Eye (tissue), 1 donor: ENCODE measurements at regions not wholly inside any gene's neighbourhood (a gene's known extent, or its start where the extent isn't known, plus 50 kb on each side); places are given as distances from the start of the nearest gene placed in this dataset.
"Not testable (repeated sequence)": the region's sequence is repeated elsewhere in the genome, so short reads cannot be mapped to it uniquely, and the experiment has no call there.

Source experiments
- DNase-seq: peaks from one replicate; pipeline ENCODE4 v3.0.0-alpha.2; 2015

DNA sequence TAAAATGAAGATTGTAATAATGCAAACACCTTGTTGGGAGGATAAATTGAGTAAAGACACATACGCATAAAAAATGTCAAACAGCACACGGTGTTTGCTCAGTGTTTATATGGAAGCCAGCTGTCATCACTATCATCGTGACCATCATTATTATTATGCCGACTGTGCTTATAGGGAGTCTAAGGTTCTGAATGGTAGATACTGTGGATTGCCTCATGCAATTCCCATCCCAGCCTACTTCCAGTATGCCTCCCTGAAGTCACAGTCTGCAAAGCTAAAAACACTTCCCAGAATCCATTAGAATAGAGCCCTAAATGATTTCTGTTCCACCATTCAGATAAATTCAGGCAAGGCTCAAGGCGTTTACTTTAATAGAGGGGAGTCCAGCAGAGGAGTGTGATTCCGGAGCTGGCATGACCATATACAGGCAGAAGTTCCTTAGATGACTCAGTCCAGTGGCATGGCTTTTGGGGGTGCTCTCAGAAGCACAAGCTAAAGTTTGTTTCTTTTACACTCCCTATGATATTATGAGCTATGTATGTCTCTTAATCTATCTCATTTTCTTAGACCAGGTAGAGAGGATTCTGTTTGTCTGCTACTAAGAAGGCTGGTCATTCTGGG lies 148.7 kb downstream of the MEX3B start:
- no peak for DNase-seq

DNA sequence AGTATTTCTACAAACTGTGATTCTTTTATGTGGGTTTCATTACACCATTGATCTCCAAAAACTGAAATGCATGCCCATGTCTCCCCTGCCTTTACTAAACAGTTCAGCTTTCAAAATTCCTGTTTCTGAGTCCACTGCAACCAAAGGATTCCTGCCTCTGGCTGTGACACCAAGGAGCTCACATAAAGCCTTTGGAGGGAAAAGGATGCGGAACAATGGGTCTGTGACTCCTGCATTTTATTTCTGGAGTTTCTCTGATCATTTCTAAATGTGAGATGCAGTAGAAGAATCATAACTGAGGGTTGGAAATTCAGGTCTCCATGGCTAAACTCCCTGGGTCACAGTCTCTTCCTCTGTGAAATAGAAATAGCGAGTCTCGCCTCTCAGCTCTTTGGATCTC lies 149.5 kb downstream of the MEX3B start:
- no peak for DNase-seq

DNA sequence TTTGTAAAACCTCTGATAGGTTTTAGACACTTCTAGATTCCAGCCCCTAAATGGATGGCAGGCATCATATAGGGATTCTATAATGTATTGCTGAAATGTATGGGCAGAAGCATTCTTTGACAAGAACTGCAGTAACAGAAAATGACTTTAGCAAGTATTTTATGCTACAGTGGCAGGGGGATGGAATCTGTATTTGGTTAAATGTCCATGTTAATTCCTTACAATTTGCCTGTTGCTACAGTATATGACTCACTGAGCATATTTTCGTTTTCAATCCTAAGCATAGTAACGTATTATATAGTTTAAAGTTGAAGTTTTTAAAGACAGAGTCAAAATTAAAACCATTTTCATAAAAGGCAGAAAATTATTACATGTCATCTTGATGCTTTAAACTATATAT lies 150.1 kb downstream of the MEX3B start:
- DNase-seq = no peak

DNA sequence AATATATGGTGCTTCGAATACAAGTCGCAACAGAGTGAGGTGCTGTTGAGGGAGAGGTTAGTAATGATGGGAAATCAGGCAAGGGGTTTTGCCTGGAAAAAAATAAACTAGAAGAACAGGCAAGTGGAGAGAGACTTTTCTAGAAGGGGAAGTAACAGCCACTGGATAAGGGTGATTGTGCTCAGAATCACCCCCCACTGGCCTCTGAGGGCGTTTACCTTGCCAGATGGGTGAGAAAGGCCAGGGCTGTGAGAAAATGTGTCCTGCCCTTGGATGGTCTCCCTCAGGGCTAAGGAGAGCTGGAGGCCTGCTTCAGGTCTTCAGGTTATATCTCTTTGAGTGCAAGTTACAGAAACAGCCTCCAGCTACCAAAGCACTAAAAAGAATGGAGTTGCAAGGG lies 151.8 kb downstream of the MEX3B start:
- DNase-seq = no peak

DNA sequence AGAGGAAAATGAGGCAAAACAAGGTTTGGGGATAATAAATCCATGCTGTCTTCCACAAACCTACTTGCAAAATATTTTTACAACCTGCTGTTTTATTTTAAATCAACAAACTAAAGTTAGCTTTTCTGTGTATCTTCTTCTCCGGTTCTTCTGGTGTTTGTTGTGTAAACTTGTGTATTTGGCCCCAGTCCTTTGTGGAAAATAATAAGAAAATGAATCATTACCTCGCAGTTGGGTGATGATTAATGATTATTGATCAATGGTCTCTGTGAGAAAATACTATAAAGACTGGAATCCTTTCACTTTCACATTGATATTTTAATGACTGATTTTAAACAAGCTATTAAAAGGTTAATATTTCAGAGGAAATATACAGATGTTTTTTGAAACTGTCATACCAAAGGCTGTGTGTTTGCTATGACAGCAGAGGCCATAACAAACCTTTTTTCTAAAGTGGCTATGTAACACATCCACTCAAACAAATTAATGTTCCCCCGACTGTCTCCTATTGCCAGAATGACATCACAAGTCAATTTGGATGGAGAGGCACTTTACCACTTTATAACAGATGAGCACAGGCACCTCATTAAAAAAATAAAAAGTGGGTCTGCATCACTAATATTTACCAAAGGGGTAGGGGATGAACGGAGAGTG lies 152.5 kb downstream of the MEX3B start:
- DNase-seq = peak; percentile 50

DNA sequence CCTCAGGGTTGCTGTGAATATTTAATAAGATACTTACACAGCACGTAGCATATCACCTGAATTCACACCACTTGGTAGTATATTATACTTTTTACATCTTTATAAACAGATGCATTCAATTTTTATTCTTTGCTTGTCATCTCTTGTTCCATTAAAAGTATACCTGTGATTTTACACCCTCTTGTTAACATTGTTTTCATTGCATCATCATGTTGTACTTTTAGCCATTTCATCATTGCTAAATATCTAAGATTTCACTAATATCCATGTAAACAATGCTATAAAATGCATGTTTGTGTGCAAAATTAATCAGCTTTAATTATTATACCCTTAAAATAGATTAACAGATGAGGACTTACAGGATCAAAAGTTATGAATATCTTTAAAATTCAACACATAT lies 155.3 kb downstream of the MEX3B start:
- DNase-seq = no peak

DNA sequence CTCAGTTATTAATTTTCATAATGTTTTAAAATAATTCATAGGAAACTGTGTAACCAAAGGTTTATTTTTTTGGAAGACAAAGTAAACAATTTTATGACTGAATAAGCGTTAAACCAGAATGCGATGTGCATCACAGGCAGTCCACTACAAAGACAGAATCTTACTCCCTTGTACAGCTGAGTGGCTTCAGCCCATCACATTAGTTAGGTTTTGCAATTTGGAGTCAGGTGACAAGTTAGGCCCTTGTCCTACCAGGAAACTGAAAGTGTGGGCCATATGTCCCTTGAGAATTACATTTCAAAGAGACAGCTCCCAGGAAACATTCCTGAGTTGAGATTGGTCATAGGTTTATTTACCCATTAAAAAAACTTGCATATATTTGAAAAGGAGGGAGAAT lies 156.3 kb downstream of the MEX3B start:
- DNase-seq = no peak

DNA sequence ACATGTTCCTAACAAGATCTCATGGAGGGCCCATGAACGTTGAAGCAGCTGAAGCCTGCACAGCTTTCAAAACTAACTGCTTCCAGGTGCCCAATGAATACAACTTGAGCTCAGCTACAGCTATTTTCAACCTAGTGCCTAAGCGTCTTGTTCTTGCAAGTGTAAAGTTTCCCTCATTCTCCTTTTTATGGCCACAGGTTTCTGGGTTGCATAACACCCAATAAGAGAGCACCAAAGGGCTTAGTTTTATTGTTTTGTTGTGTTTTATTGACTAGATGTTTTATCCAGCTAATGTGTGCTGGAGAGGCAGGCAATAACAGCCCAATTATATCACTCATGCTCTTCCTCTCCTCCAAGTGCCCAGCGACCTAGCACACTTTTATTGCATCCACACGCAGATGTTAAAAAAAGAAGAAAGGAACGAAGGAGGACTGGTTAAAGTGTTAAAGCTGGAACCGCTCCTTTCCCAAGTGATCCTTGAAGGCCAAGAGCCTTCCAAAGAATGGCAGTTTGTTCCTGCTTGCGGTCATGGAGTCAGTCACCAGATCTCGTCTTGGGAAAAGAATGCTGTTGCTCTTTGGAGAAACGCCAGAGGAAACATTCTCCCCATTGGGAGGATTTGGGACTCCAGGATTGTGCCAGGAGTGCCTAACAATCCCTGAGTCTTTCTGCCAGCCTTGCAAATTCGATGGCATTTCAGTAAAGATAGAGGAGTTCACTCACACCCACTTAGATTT lies 156.9 kb downstream of the MEX3B start:
- no peak for DNase-seq

DNA sequence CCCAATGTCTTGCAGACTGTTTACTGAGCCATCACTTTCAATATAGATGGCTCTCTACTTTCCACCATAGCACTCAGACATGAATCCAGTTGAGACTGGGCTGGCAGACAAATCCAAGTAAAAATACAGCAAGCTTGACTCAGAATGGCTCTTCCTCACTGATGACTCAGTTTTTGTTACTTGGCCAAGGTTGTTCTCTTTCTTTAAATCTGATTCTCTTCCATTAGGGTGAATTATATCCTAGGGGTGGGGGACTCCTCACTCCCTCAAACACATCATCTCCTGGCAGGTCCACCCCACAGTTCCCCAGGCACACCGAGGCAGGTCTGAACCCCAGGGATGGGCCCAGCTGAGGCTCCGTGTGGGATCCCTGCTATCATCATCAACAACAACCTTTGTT lies 157.9 kb downstream of the MEX3B start:
- no peak for DNase-seq

DNA sequence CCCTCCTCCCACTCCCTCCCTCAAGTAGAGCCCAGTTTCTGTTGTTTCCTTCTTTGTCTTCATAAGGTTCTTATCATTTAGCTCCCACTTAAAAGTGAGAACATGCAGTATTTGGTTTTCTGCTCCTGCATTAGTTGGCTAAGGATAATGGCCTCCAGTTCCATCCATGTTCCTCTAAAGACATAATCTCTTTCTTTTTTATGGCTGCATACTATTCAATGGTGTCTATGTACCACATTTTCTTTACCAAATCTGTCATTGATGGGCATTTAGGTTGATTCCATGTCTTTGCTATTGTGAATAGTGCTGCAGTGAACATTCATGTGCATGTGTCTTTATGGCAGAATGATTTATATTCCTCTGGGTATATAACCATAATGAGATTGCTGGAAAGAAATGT lies 158.6 kb downstream of the MEX3B start:
- not testable (repeated sequence) for DNase-seq

DNA sequence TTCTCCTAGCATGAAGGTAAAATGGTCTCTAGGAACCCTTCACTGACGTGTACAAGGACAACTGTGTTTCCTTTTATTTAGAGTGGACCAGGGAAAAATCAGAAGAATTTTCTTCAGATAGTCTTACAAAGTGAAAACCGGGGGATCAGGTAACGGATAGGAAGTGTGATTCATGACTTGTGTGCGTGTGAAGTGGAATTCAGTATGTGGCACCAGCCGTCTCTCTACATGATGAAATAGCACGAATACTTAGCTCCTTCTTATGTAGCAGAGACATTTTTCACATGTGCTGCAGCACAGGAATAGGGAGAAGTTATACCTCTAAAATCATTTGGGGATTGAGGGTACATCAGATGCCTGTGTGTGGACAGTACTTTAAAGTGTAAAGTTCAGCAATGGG lies 159.2 kb downstream of the MEX3B start:
- no peak for DNase-seq

DNA sequence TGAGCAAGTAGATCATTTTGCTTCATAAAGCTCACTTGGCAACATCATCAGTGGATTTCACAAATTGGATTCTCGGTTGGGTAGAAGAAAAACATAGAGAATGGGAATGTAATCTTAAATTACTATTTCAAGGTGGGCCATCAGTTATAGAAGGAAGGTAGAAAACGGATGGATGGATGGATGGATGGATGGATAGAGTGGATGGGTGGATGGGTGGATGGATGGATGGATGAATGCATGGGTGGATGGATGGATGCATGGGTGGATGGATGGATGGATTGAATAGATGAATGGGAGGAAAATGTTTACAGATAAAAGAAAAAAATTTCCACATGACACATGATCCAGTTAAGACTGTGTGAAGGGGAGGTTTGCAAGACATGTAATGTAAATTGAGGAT lies 159.7 kb downstream of the MEX3B start:
- DNase-seq = no peak

DNA sequence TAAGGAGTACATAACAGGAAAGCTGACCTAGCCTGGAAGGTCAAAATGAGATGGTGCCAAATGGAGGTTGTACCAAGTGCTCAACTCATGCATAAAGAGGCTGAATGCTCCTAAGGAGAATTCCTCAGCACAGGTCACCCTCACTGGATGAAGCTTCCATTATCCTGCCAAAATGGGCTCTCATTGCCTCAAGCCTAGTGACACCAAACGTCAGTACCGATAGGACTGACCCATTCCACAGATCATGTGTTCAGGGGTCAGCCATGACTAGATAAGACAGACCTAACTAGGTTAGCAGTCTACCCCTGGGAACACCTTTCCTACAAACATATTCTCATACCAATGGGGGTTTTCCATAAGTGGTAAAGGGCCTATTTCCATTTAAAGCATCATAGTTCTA lies 160.7 kb downstream of the MEX3B start:
- DNase-seq = no peak

DNA sequence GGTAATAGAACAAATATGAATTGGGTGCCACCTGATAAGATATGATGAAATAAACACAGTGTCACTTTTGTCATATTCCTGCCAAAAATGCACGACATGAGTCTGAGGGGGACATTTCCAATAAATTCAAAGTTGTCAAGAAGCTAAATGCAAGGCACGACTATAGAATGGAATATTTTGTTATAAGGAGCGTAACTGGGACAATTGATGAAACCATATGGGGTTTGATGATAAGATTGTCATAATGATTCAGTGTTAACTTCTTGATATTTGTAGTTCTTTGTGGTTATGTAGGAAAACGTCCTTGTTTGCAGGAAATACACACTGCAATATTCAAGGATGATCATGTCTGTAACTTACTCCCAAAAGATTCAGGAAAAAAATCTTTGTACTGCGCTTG lies 163.3 kb downstream of the MEX3B start:
- DNase-seq = no peak

DNA sequence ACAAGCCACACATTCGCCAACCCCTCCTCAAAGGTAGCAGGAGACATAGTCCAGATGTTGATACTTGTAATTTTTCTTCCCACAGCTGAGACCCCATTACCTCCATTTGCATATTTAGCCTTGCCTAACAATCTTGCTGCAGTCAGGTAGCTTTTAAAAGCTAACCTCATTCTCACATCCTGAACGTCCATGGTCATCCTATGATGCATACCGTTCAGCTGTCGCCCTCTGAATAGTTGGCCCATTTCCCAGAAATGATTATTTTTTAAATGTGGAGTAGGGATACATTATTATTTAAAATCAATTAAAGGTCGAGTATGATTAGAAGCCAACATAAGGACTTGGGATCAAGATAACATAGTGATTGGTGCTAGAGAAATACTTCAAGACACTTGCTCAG lies 165.0 kb downstream of the MEX3B start:
- DNase-seq = no peak

DNA sequence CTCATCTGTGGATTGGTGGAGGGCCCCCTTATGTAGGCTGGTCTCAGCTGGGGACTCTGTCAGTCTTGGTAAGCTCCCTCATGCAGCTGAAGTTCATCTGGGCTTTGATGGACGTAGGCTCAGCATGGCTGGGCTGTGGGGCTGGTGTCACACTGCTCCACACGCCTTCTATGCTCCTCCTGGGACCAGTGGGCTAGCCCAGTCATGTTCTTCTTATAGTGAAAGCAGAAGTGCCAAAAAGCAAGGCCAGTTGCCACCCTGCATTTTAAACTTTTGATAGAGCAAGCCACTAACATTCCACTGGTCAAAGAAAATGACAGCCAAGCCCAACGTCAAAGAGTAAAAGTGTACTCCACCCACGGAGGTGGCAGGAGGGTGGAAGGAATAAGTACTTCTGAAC lies 165.5 kb downstream of the MEX3B start:
- no peak for DNase-seq

DNA sequence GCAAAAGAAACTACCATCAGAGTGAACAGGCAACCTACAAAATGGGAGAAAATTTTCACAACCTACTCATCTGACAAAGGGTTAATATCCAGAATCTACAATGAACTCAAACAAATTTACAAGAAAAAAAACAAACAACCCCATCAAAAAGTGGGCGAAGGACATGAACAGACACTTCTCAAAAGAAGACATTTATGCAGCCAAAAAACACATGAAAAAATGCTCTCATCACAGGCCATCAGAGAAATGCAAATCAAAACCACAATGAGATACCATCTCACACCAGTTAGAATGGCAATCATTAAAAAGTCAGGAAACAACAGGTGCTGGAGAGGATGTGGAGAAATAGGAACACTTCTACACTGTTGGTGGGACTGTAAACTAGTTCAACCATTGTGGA lies 170.1 kb downstream of the MEX3B start:
- not testable (repeated sequence) for DNase-seq

DNA sequence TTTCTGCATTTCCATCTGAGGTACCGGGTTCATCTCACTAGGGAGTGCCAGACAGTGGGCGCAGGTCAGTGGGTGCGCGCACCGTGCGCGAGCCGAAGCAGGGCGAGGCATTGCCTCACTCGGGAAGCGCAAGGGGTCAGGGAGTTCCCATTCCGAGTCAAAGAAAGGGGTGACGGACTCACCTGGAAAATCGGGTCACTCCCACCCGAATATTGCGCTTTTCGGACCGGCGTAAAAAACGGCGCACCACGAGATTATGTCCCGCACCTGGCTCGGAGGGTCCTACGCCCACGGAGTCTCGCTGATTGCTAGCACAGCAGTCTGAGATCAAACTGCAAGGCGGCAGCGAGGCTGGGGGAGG lies 175.1 kb downstream of the MEX3B start:
- not testable (repeated sequence) for DNase-seq

DNA sequence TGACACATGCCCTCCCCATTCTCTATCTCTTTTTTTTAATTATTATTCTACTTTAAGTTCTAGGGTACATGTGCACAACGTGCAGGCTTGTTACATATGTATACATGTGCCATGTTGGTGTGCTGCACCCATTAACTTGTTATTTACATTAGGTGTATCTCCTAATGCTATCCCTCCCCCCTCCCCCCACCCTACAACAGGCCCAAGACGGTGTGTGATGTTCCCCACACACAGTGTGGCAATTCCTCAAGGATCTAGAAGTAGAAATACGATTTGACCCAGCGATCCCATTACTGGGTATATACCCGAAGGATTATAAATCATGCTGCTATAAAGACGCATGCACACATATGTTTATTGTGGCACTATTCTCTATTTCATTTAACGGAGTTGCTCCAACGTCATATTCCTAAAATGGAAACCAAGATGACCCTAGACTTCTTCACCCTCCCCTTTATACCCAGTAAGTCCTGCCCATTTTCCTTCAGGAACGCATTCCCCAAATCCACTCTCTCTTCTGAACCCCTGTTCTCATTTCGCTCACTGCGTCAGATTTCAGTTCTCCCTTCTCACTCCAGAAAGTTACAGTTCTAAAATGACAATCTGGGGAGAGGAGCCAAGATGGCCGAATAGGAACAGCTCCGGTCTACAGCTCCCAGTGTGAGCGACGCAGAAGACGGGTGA lies 175.6 kb downstream of the MEX3B start:
- DNase-seq = not testable (repeated sequence)

DNA sequence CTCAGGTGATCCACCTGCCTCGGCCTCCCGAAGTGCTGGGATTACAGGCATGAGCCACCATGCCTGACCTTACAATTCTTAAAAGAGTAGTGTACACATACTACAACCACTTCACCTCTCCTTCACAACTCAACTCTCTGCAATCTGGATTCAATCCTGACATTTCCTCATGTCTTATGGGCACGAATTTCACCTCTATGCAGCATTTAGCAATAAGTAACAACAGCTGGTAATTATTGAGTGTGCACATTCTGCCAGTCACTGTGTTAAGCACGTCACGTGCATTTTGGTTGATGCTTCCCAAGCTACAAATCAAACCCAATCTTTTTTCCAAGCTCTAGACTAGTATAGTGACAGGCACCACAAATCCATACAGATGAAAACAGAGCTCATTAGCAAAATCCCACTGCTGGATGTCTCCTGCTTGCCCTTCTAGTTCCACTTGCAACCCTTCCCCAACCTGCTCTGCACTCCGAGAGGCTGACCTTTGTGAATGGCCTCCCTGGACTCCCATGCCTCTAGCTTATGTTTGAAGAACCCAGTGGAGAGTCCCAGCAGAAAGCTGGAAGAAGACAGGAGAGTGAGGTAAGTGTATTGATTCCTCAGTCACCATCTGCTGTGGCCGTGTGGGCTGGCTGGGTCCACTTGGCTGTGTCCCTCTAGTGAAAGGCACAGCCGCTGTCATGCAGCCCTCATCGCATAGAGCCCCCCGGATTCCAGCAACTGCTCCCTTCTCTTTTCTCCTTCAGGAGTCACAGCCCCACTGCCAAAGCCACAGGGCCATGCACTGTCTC lies 176.5 kb downstream of the MEX3B start:
- no peak for DNase-seq

DNA sequence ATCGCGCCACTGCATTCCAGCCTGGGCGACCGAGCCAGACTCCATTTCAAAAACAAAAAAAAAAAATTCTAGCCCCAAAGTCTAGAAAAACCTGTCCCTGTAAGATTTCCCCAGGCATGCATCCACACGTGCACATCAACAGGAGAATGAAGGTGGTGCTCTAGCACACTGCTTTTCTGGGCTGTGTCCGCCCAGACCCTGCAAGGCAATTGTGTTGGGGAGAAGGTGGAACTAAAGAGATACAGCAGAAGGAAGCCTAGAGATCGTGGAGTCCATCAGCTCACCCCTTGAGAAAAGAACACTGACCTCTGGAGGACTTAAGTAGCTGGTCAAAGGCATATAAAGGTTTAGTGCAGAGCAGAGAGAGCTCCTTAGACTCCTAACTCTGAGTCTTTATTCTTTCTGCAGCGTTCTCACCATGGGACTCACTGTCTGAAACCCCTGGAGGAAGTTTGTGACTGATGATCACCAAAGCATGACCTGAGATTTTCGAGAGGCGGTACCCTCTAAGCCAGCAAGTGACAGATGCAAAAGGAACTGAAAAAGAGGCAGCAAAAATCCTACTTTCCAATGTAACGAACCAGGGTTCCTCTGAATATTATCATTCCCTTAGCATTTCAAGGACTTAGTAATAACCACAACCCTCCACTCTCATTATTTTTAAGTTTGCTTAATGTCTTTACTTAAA lies 179.8 kb downstream of the MEX3B start:
- no peak for DNase-seq

DNA sequence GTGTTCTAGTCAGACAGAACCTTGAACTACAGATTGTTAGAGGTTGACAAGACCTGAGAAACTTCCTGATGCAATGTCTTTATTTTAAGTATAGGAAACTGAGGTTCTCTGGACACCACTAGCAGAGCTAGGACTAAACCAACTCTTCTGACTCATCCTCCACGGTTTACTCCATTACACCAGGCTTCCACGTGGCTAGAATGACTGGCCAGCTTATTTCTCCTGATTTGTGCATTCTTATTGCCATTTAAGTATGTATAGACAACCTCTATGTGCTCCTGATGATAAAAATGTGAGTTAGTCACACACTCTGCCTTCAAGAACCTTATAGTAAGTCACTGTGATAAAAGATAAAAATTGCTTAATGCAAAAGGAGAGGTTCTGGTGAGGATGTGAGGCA lies 182.7 kb downstream of the MEX3B start:
- DNase-seq = no peak
